Chondrocyte (in vitro differentiated cells): ENCODE measurements at regions not wholly inside any gene's neighbourhood (a gene's known extent, or its start where the extent isn't known, plus 50 kb on each side); places are given as distances from the start of the nearest gene placed in this dataset.
"Not testable (repeated sequence)": the region's sequence is repeated elsewhere in the genome, so short reads cannot be mapped to it uniquely, and the experiment has no call there.

Experiments used
- DNase-seq: peaks from one replicate; pipeline ENCODE4 v3.0.0; 2021; ENCODE audit warnings: mixed read lengths, low spot score
- H3K27ac Mint-ChIP-seq: one replicate; pipeline ENCODE4 v1.8.0; 2021; ENCODE audit warnings: mild to moderate bottlenecking, moderate library complexity, mixed read lengths; ENCODE audit not compliant: unreplicated experiment
- H3K27me3 Mint-ChIP-seq: 2 replicates; pipeline ENCODE4 v1.8.0; 2021; ENCODE audit warnings: low read depth, mixed read lengths
- H3K36me3 Mint-ChIP-seq: 2 replicates; pipeline ENCODE4 v1.8.0; 2021; ENCODE audit warnings: low read depth, mixed read lengths
- H3K4me1 Mint-ChIP-seq: 2 replicates; pipeline ENCODE4 v1.8.0; 2021; ENCODE audit warnings: low read depth, mild to moderate bottlenecking, mixed read lengths
- H3K4me3 Mint-ChIP-seq: one replicate; pipeline ENCODE4 v1.8.0; 2021; ENCODE audit warnings: mild to moderate bottlenecking, moderate library complexity, mixed read lengths; ENCODE audit not compliant: unreplicated experiment
- H3K9me3 Mint-ChIP-seq: 2 replicates; pipeline ENCODE4 v1.8.0; 2021; ENCODE audit warnings: low read depth, mixed read lengths
- CTCF ChIP-seq: fragments of 200-600 bp; sonication (generic); IDR thresholded peaks from 2 replicates; pipeline ENCODE4 v1.5.0; 2021; ENCODE audit warnings: antibody characterized with exemption, mild to moderate bottlenecking, moderate library complexity

GRCh38 chr3:194034346-194035336 lies 101.3 kb upstream of the HES1 start:
- no peak overlapping the region for H3K4me3 Mint-ChIP-seq
- no peak for DNase-seq
- no peak overlapping the region for H3K27ac Mint-ChIP-seq
- peaks cover 77% of the 10 kb centered on the region for H3K27me3 Mint-ChIP-seq
- no peaks in the 10 kb centered on the region for H3K36me3 Mint-ChIP-seq
- no peaks in the 10 kb centered on the region for H3K9me3 Mint-ChIP-seq
- no peak for TF ChIP-seq CTCF
- no peaks in the 10 kb centered on the region for H3K4me1 Mint-ChIP-seq

- no peaks in the 10 kb centered on the region for H3K9me3 Mint-ChIP-seq
- peaks cover 68% of the 10 kb centered on the region for H3K27me3 Mint-ChIP-seq
- H3K27ac Mint-ChIP-seq: no peak overlapping the region
- TF ChIP-seq CTCF: no peak
- H3K4me1 Mint-ChIP-seq: no peaks in the 10 kb centered on the region
- no peak overlapping the region for H3K4me3 Mint-ChIP-seq
- no peaks in the 10 kb centered on the region for H3K36me3 Mint-ChIP-seq
- no peak for DNase-seq
Observed at GRCh38 chr3:194035406-194036138, 100.4 kb upstream of the HES1 start.

DNA sequence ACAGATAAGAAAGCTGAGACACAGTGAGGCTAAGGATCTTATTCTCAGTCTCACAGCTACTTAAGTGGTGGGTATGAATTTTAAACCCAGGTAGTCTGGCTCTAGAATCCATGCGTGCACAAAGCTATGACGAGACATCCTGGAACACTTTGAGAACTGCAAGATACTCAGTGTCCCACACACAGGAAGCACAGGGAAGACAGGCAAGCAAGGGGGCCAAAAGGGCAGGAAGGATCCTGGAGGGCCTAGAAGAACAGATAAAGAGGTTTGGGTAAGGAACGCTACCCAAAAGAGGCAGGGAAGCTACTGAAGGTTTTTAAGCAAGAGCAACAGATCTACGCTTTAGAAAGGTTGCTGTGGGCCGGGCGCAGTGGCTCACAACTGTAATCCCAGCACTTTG lies 99.1 kb upstream of the HES1 start:
- H3K4me3 Mint-ChIP-seq: no peak overlapping the region
- H3K27ac Mint-ChIP-seq: no peak overlapping the region
- peaks cover 65% of the 10 kb centered on the region for H3K27me3 Mint-ChIP-seq
- DNase-seq: no peak
- H3K36me3 Mint-ChIP-seq: no peaks in the 10 kb centered on the region
- H3K9me3 Mint-ChIP-seq: no peaks in the 10 kb centered on the region
- no peak for TF ChIP-seq CTCF
- H3K4me1 Mint-ChIP-seq: no peaks in the 10 kb centered on the region

DNA sequence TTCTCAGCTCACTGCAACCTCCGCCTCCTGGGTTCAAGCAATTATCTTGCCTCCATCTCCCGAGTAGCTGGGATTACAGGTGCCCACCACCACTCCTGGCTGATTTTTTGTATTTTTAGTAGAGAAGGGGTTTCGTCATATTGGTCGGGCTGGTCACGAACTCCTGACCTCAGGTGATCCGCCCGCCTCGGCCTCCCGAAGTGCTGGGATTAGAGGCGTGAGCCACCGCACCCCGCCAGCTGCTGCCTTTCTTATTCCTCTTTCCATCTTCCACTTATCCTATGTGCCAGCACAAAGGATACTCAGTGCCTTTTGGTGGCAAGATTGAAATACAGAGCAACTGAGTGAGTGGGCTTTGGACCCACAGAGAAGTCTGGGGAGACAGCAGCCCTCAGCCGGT lies 97.6 kb upstream of the HES1 start:
- H3K4me1 Mint-ChIP-seq: peaks cover 10% of the 10 kb centered on the region
- not testable (repeated sequence) for DNase-seq, H3K4me3 Mint-ChIP-seq

GRCh38 chr3:194038960-194039359 lies 97.0 kb upstream of the HES1 start:
- Mint-ChIP-seq H3K36me3 (no peaks in the 10 kb centered on the region), H3K4me3 (no peak overlapping the region), H3K27me3 (peaks cover 44% of the 10 kb centered on the region), H3K27ac (no peak overlapping the region), H3K9me3 (no peaks in the 10 kb centered on the region), H3K4me1 (peaks cover 15% of the 10 kb centered on the region)
- DNase-seq: no peak
- no peak for TF ChIP-seq CTCF

More for the DNA sequence above, 97.6 kb upstream of the HES1 start:
- H3K27me3 Mint-ChIP-seq: peaks cover 50% of the 10 kb centered on the region
- H3K27ac Mint-ChIP-seq, H3K9me3 Mint-ChIP-seq, H3K36me3 Mint-ChIP-seq: not testable (repeated sequence)
